Suprapubic skin (tissue), 4 donors: ENCODE measurements at regions not wholly inside any gene's neighbourhood (a gene's known extent, or its start where the extent isn't known, plus 50 kb on each side); places are given as distances from the start of the nearest gene placed in this dataset.
A peak's percentile ranks its signal among the peaks of the same experiment; 100 is the strongest.

ENCODE experiments used
- DNase-seq, 2 donors: peaks; one replicate each; pipeline ENCODE4 v3.0.0-alpha.2; 2019; ENCODE audit warnings: low spot score in 2 of 2
- H3K27ac ChIP-seq: fragments of 200-600 bp; sonication (generic); one replicate; pipeline ENCODE4 v1.5.1; 2019
- H3K27me3 ChIP-seq: fragments of 200-600 bp; sonication (generic); one replicate; pipeline ENCODE4 v1.5.1; 2019
- H3K36me3 ChIP-seq: fragments of 200-600 bp; sonication (generic); one replicate; pipeline ENCODE4 v1.5.1; 2019
- H3K4me1 ChIP-seq: fragments of 200-600 bp; sonication (generic); one replicate; pipeline ENCODE4 v1.5.1; 2019
- H3K4me3 ChIP-seq: fragments of 200-600 bp; sonication (generic); one replicate; pipeline ENCODE4 v1.5.1; 2019; ENCODE audit warnings: mild to moderate bottlenecking
- H3K9me3 ChIP-seq: fragments of 200-600 bp; sonication (generic); one replicate; pipeline ENCODE4 v1.5.1; 2019
- EP300 ChIP-seq: sonication (generic); formaldehyde crosslinking; IDR thresholded peaks from one replicate; pipeline ENCODE4 v1.6.1; 2017; ENCODE audit warnings: antibody characterized with exemption
- POLR2A ChIP-seq, 2 donors: fragments of 450-650 bp; IDR thresholded peaks; one replicate each; pipeline ENCODE4 v1.6.1; 2017; ENCODE audit warnings: antibody characterized with exemption in 2 of 2, mild to moderate bottlenecking in 2 of 2, moderate library complexity in 2 of 2
- POLR2AphosphoS5 ChIP-seq, 3 donors: sonication (generic); formaldehyde crosslinking; IDR thresholded peaks; one replicate each; pipeline ENCODE4 v1.6.1; 2017; ENCODE audit warnings: antibody characterized with exemption in 3 of 3
- whole genome bisulfite sequencing: methylation state at CpG from one replicate; pipeline ENCODE4 v1.1.5; 2018; 5-methylcytosine and 5-hydroxymethylcytosine counted together
- TF ChIP-seq, protein P1 (sequence below), 2 donors: fragments of 200-600 bp in 1 of 2; fragments of 450-650 bp in 1 of 2; sonication (generic) in 1 of 2; IDR thresholded peaks; one replicate each; pipeline ENCODE4 v1.5.1; 2016 to 2019; ENCODE audit warnings: antibody characterized with exemption in 2 of 2, mild to moderate bottlenecking in 1 of 2, moderate library complexity in 1 of 2

DNA sequence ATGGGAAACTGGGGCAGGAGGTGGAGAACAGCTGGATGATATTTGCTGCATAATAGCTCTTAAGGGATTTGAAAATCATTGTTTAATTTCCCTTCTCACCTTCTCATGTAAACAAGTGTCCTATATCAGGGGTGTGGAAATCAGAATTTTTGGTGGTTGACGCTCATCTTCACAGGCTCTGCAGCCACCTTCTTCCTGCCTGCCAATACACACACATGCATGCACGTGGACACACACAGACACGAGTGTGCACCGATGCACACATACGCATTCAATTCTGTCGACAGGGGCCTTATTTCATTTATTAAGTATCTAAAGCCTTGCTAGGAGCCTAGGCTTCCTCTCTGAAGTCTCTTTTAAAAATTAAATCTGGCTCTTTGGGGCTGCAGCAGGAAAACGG lies 349.4 kb upstream of the NCAM1 start:
- DNase-seq = no peak
- 71% methylated on average over 7 of the region's 7 CpGs for WGBS
- Histone ChIP-seq H3K27me3 (peaks cover 5% of the 10 kb centered on the region), H3K4me3 (no peak overlapping the region), H3K9me3 (no peaks in the 10 kb centered on the region), H3K36me3 (no peaks in the 10 kb centered on the region), H3K27ac (no peak overlapping the region), H3K4me1 (peaks cover 15% of the 10 kb centered on the region)
- TF ChIP-seq, protein P1, sequence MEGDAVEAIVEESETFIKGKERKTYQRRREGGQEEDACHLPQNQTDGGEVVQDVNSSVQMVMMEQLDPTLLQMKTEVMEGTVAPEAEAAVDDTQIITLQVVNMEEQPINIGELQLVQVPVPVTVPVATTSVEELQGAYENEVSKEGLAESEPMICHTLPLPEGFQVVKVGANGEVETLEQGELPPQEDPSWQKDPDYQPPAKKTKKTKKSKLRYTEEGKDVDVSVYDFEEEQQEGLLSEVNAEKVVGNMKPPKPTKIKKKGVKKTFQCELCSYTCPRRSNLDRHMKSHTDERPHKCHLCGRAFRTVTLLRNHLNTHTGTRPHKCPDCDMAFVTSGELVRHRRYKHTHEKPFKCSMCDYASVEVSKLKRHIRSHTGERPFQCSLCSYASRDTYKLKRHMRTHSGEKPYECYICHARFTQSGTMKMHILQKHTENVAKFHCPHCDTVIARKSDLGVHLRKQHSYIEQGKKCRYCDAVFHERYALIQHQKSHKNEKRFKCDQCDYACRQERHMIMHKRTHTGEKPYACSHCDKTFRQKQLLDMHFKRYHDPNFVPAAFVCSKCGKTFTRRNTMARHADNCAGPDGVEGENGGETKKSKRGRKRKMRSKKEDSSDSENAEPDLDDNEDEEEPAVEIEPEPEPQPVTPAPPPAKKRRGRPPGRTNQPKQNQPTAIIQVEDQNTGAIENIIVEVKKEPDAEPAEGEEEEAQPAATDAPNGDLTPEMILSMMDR (IDR thresholded peaks at IDR 0.05) = no peak
- TF ChIP-seq POLR2AphosphoS5 (IDR thresholded peaks at IDR 0.05) = no peak
- no peak for TF ChIP-seq POLR2A (IDR thresholded peaks at IDR 0.05)
- no peak for TF ChIP-seq EP300

DNA sequence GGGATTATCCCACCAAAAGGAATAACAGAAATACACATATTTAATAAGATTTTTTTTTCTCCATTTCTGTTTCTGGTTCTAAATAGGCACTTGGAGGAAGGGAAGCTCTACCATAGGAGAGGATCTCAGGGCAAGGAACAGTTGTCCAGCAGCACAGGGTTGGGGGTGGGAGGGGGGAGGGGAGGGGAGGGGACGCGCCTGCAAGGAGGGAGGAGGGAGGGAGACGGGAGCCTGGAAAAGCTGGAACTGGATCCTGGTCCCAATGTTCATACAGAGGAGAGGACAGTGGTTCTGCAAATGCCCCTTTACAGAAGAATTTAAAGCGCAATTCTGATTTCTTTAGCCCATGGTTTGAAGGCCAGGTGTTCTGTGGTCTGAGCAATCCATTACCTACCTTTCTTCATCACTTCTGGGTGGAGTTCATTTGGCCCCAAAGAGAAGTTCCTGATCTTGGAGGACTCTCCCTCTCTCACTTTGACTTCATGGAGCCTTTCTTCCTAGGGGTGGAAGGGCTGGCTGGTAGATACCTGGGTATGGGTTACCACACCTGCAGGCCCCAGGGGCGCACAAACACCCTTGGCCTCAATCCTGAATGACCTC lies 348.9 kb upstream of the NCAM1 start:
- H3K36me3 ChIP-seq = no peaks in the 10 kb centered on the region
- H3K4me3 ChIP-seq = no peak overlapping the region
- H3K27me3 ChIP-seq = peaks cover 5% of the 10 kb centered on the region
- no peaks in the 10 kb centered on the region for H3K9me3 ChIP-seq
- H3K4me1 ChIP-seq = peaks cover 15% of the 10 kb centered on the region
- H3K27ac ChIP-seq = no peak overlapping the region
- WGBS = 50% methylated on average over 5 of the region's 5 CpGs
- no peak for TF ChIP-seq EP300
- TF ChIP-seq, protein P1 (IDR thresholded peaks at IDR 0.05) = no peak
- TF ChIP-seq POLR2A (IDR thresholded peaks at IDR 0.05) = no peak
- TF ChIP-seq POLR2AphosphoS5 (IDR thresholded peaks at IDR 0.05) = no peak
- DNase-seq = no peak

DNA sequence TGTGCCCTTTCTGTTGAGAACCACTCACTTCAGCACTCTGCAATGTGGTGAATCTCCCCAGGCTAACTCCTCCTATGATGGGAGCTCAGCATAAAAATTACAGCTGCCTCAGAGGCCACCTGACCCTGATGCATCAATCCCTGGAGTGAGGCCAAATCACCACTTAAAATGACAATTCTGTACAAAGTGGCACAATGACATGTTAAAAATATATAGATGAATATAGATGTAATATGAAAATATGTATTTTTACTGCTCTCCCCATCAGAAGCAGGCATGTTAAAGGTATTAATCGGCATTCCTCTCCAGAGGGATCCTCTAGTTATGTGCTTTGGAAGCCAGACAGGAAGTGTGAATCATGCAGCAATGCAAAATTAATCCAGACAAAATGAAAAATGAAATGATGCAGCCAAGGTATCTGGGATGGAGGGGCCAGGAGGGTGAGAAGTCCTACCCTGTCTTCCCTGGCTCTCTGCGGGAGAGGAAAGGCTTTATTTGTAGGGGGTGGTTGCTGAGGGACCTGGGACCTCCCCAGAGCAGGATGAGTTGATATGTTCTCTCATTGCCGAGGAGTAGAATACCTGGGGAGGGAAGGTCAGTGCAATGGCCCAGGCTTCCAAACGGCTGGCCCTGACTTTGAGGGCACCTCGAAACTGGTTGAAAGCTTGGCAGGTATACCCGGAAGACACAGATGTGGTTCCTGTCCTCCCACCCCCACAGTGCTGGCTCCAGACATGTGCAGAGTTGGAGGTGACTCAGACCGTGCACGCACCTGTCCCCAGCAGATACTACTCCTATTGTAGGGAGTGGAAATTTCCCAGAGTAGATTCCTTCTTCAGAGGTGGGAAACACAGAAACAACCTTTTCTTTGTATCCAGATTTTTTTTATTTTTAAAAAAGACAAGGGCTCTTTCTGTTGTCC lies 347.9 kb upstream of the NCAM1 start:
- WGBS = 21% methylated on average over 8 of the region's 8 CpGs
- peaks cover 2% of the 10 kb centered on the region for H3K27me3 ChIP-seq
- no peak for TF ChIP-seq POLR2AphosphoS5 (IDR thresholded peaks at IDR 0.05)
- TF ChIP-seq, protein P1 (IDR thresholded peaks at IDR 0.05) = no peak
- TF ChIP-seq POLR2A (IDR thresholded peaks at IDR 0.05) = no peak
- TF ChIP-seq EP300 = no peak
- H3K9me3 ChIP-seq = no peaks in the 10 kb centered on the region
- no peak overlapping the region for H3K27ac ChIP-seq
- no peak for DNase-seq
- H3K4me1 ChIP-seq = peaks cover 15% of the 10 kb centered on the region
- H3K4me3 ChIP-seq = no peak overlapping the region
- H3K36me3 ChIP-seq = no peaks in the 10 kb centered on the region

DNA sequence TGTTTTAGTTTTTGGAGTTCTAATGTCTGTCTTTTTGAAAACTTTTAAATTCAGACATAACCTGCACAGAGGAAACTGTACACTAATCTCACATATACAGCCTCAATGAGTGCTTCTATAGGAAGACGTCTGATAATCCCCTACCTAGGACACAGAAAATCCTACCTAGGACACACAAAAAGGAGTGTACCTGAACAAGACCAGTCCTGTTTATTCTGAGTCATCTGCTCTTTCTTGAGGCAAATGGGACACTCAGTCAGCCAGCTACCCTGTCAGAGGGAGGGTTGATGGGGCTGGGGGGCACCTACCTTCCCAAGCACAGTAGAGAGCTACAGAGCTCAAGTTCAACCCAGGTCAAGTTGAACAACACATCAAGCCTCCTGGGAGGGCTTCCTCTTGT lies 346.6 kb upstream of the NCAM1 start:
- Histone ChIP-seq H3K36me3 (no peaks in the 10 kb centered on the region), H3K27me3 (no peaks in the 10 kb centered on the region), H3K27ac (peak overlapping the region; percentile 7), H3K9me3 (no peaks in the 10 kb centered on the region), H3K4me1 (peaks cover 15% of the 10 kb centered on the region), H3K4me3 (no peak overlapping the region)
- no peak for DNase-seq
- WGBS = 60% methylated on average over 1 of the region's 1 CpG
- TF ChIP-seq, protein P1 (IDR thresholded peaks at IDR 0.05) = no peak
- no peak for TF ChIP-seq POLR2A (IDR thresholded peaks at IDR 0.05)
- TF ChIP-seq EP300 = no peak

DNA sequence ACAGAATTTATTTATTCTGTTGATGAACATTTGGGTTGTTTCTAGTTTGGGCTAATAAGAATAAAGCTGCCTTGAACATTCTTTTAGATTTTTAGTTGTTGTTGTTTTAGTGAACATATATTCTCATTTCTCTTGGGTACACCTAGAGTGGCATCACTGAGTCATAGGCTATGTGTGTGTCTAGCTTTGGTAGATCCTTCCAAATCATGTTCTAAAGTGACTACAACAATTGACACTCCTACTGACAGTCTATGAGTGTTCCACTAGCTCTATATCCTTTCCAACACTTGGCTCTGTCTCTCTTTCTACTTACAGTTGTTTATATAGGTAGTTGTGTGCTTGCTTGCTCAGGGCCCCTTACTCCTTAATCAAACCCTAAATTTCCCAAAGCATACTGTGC lies 346.0 kb upstream of the NCAM1 start:
- Histone ChIP-seq H3K27me3 (no peaks in the 10 kb centered on the region), H3K27ac (no peak overlapping the region), H3K9me3 (no peaks in the 10 kb centered on the region), H3K4me1 (peaks cover 15% of the 10 kb centered on the region), H3K36me3 (no peaks in the 10 kb centered on the region), H3K4me3 (no peak overlapping the region)
- TF ChIP-seq POLR2A (IDR thresholded peaks at IDR 0.05) (no peak), EP300 (no peak), POLR2AphosphoS5 (IDR thresholded peaks at IDR 0.05) (no peak)
- TF ChIP-seq, protein P1 (IDR thresholded peaks at IDR 0.05) = no peak
- no peak for DNase-seq
